B cell (primary cell): ENCODE measurements at regions not wholly inside any gene's neighbourhood (a gene's known extent, or its start where the extent isn't known, plus 50 kb on each side); places are given as distances from the start of the nearest gene placed in this dataset.

Experiments used
- ATAC-seq: fragments of 200-7000 bp; cut with Tn5 transposase; one replicate; pipeline ENCODE4 v1.10.0; 2021; ENCODE audit warnings: low read depth, mild to moderate bottlenecking, moderate number of reproducible peaks, moderate library complexity
- CTCF ChIA-PET: fragments of 350-600 bp; sonication (Branson Sonifier 250); formaldehyde crosslinking; loops from one replicate; lab custom pipeline; 2021; ENCODE audit warnings: antibody characterized with exemption, inconsistent platforms; lab: Charles Lee
- POLR2A ChIA-PET: fragments of 350-600 bp; sonication (Branson Sonifier 250); formaldehyde crosslinking; loops from one replicate; lab custom pipeline; 2021; ENCODE audit warnings: antibody characterized with exemption; lab: Charles Lee
- DNase-seq: peaks from one replicate; pipeline ENCODE4 v3.0.0; 2013
- H2AFZ ChIP-seq: 2 replicates; pipeline ENCODE4 v1.6.1; 2012; ENCODE audit warnings: mild to moderate bottlenecking, low read depth, low read length; ENCODE audit not compliant: insufficient read depth, poor library complexity, severe bottlenecking
- H3K27ac ChIP-seq, 2 donors: 1 replicate in 1 of 2; 2 replicates in 1 of 2; pipeline ENCODE4 v1.5.1; 2012 to 2013; ENCODE audit warnings: low read length in 2 of 2, mild to moderate bottlenecking in 2 of 2, moderate library complexity in 1 of 2
- H3K27me3 ChIP-seq, 4 experiments: fragments of 200-600 bp in 1 of 4; sonication (generic) in 1 of 4; replicated peaks in 1 of 4; 1 replicate in 2 of 4; 2 replicates in 2 of 4; pipeline versions ENCODE4 v1.6.1 to v1.7.0; 2013 to 2016; ENCODE audit warnings: low read length in 3 of 4, mild to moderate bottlenecking in 2 of 4, mixed read lengths in 1 of 4, moderate library complexity in 1 of 4; ENCODE audit not compliant: insufficient read depth in 4 of 4, control insufficient read depth in 3 of 4; ENCODE audit errors: control extremely low read depth in 1 of 4
- H3K36me3 ChIP-seq, 2 experiments: replicated peaks in 1 of 2; 1 replicate in 1 of 2; 2 replicates in 1 of 2; pipeline versions ENCODE4 v1.6.1 to v1.7.1; 2013; ENCODE audit warnings: low read length in 1 of 2; ENCODE audit not compliant: insufficient read depth in 2 of 2, control insufficient read depth in 1 of 2; ENCODE audit errors: control extremely low read depth in 1 of 2, extremely low read depth in 1 of 2
- H3K4me1 ChIP-seq, 2 donors: fragments of 200-600 bp in 1 of 2; sonication (generic) in 1 of 2; 1 replicate in 1 of 2; 2 replicates in 1 of 2; pipeline versions ENCODE4 v1.5.1 to v1.6.1; 2013 to 2017; ENCODE audit warnings: low read length in 2 of 2; ENCODE audit not compliant: control insufficient read depth in 2 of 2, insufficient read depth in 2 of 2
- H3K4me2 ChIP-seq: replicated peaks from 2 replicates; pipeline ENCODE3; 2012; ENCODE audit warnings: mild to moderate bottlenecking, low read depth, low read length; ENCODE audit not compliant: poor library complexity, severe bottlenecking
- H3K4me3 ChIP-seq, 5 experiments: fragments of 200-600 bp in 1 of 5; sonication (generic) in 1 of 5; 1 replicate in 3 of 5; 2 replicates in 2 of 5; pipeline versions ENCODE4 v1.5.1 to v1.7.0; 2011 to 2016; ENCODE audit warnings: low read length in 4 of 5, mild to moderate bottlenecking in 4 of 5, low read depth in 2 of 5, control low read depth in 1 of 5, moderate library complexity in 1 of 5; ENCODE audit not compliant: insufficient read depth in 1 of 5; ENCODE audit errors: control extremely low read depth in 1 of 5, extremely low read depth in 1 of 5
- H3K79me2 ChIP-seq: fragments of 200-600 bp; sonication (generic); one replicate; pipeline ENCODE4 v1.6.0; 2016; ENCODE audit warnings: low read length; ENCODE audit not compliant: control insufficient read depth, insufficient read depth
- H3K9ac ChIP-seq: fragments of 200-600 bp; sonication (generic); 2 replicates; pipeline ENCODE4 v1.6.1; 2017; ENCODE audit warnings: mild to moderate bottlenecking, low read length, moderate library complexity
- H3K9me3 ChIP-seq, 3 donors: one replicate each; pipeline versions ENCODE4 v1.6.1 to v1.7.1; 2013; ENCODE audit warnings: low read length in 2 of 3; ENCODE audit not compliant: control insufficient read depth in 2 of 3, insufficient read depth in 1 of 3; ENCODE audit errors: control extremely low read depth in 1 of 3
- H4K20me1 ChIP-seq: 2 replicates; pipeline ENCODE4 v1.6.0; 2012; ENCODE audit warnings: mild to moderate bottlenecking, low read length; ENCODE audit not compliant: insufficient read depth, control insufficient read depth, poor library complexity, severe bottlenecking
- H3K27ac Mint-ChIP-seq: one replicate; pipeline ENCODE4 v1.8.0; 2021; ENCODE audit warnings: mixed read lengths
- H3K27me3 Mint-ChIP-seq: one replicate; pipeline ENCODE4 v1.8.0; 2021; ENCODE audit warnings: mixed read lengths
- H3K4me1 Mint-ChIP-seq: one replicate; pipeline ENCODE4 v1.8.0; 2021; ENCODE audit warnings: mixed read lengths
- H3K4me3 Mint-ChIP-seq: one replicate; pipeline ENCODE4 v1.8.0; 2021; ENCODE audit warnings: mixed read lengths
- H3K9me3 Mint-ChIP-seq: one replicate; pipeline ENCODE4 v1.8.0; 2022; ENCODE audit warnings: mixed read lengths; ENCODE audit not compliant: insufficient read depth
- CTCF ChIP-seq: fragments of 200-600 bp; IDR thresholded peaks from one replicate; pipeline ENCODE4 v1.8.0; 2022; ENCODE audit warnings: antibody characterized with exemption, mild to moderate bottlenecking
- EZH2 ChIP-seq: IDR thresholded peaks from 2 replicates; pipeline ENCODE4 v1.6.1; 2012; ENCODE audit warnings: borderline replicate concordance, low read depth, mild to moderate bottlenecking, moderate library complexity, low read length; ENCODE audit not compliant: insufficient read depth, poor library complexity, severe bottlenecking
- WGBS: methylation state at CpG from one replicate; pipeline ENCODE4 v1.1.5; 2013; ENCODE audit warnings: missing lambda C conversion rate; ENCODE audit not compliant: insufficient coverage; 5-methylcytosine and 5-hydroxymethylcytosine counted together
- intact Hi-C: fragments of 100-400 bp; cut with micrococcal nuclease; formaldehyde crosslinking; loops from one replicate; pipeline ENCODE4 v1.10.0; 2022

DNA sequence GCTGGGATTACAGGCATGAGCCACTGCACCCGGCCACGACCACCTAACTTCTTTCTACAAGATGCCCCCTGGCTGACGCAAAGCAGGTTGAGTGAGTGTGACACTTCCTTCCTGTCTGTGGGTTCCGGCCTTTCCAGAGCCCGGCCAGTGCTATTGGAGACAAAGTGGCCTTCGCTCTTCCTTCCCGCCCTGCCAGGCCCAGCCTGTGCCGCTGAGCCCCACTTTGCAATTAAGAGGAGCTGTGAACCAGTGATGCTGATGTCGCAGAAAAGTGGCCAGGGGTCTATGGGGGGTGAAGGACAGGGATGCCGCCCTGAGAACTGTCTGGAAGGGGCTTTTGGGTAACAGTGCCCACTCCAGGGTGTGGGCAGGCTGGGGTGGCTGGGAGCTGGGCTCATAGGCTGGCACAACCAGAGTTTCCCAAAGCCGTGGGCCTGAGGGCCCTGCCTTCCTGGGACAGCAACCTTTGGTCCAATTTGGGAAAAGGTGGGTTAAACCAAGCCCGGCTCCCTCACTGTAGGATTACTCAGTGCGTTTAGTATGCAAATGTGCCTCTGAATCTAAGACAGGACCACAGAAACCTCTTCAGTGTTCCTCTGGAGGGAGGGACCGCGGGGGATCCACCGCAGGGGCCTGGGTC is 174.9 kb downstream of the SEC14L1 start:
- WGBS = 69% methylated on average over 13 of the region's 16 CpGs
- intact Hi-C loops = no loop called here
- TF ChIP-seq EZH2 (no peak), CTCF (no peak)
- ChIA-PET POLR2A (no interaction called here), CTCF (no interaction called here)
- Histone ChIP-seq H3K4me1 (peaks cover 41 to 48% of the 10 kb centered on the region in 2 donors), H3K9ac (no peak overlapping the region), H2AFZ (no peak overlapping the region), H3K36me3 (no peaks in the 10 kb centered on the region), H3K79me2 (no peaks in the 10 kb centered on the region), H3K4me3 (no peak overlapping the region), H3K27me3 (no peaks in the 10 kb centered on the region), H3K27ac (no peak overlapping the region), H4K20me1 (no peaks in the 10 kb centered on the region), H3K9me3 (no peaks in the 10 kb centered on the region), H3K4me2 (peak overlapping the region; percentile 33)
- Mint-ChIP-seq H3K4me1 (peaks cover 46% of the 10 kb centered on the region), H3K9me3 (no peaks in the 10 kb centered on the region), H3K4me3 (no peak overlapping the region), H3K27ac (no peak overlapping the region), H3K27me3 (no peaks in the 10 kb centered on the region)
- ATAC-seq = no peak
- DNase-seq = no peak

DNA sequence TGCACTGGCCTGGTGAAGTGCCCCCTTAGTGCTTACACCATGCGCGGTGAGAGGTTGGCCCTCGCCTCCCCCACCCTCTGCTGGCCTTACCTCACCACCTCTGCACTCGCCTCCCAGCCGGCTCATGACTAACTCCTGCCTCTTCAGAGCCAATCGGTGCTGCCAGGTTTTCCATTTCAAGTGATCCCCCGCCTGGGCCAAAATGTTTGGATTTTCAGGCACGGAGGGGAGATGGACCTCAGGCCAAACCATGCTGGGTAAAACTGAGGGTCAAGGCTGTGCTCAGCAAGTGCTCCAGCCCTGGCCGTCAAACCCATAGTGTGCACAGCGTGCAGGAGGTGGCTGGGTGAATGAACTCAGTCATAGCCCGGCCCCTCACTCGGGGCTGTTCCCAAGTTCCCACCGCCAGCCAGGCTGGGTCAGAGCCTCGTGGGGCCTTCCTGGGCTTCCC is 175.4 kb downstream of the SEC14L1 start:
- DNase-seq = no peak
- Mint-ChIP-seq H3K27me3 (no peaks in the 10 kb centered on the region), H3K27ac (no peak overlapping the region), H3K4me3 (no peak overlapping the region), H3K9me3 (no peaks in the 10 kb centered on the region), H3K4me1 (peaks cover 47% of the 10 kb centered on the region)
- H3K27ac ChIP-seq = no peak overlapping the region
- no peaks in the 10 kb centered on the region for H3K27me3 ChIP-seq
- H3K79me2 ChIP-seq = no peaks in the 10 kb centered on the region
- H3K4me2 ChIP-seq = peak overlapping the region; percentile 33
- TF ChIP-seq CTCF (no peak), EZH2 (no peak)
- intact Hi-C loops = no loop called here
- no peaks in the 10 kb centered on the region for H3K36me3 ChIP-seq
- CTCF ChIA-PET = interaction anchor here (1.5 kb wide), 1 partner anchor 15 kb away, joined by 6 read pairs; no protein-coding TSS in a partner anchor
- H4K20me1 ChIP-seq = no peaks in the 10 kb centered on the region
- H3K9ac ChIP-seq = no peak overlapping the region
- H2AFZ ChIP-seq = no peak overlapping the region
- 95% methylated on average over 14 of the region's 14 CpGs for WGBS
- no peak overlapping the region for H3K4me3 ChIP-seq
- POLR2A ChIA-PET = no interaction called here
- no peak for ATAC-seq
- H3K9me3 ChIP-seq = no peaks in the 10 kb centered on the region
- peaks cover 45 to 48% of the 10 kb centered on the region in 2 donors for H3K4me1 ChIP-seq
